22Rv1 (cell line): ENCODE measurements at regions not wholly inside any gene's neighbourhood (a gene's known extent, or its start where the extent isn't known, plus 50 kb on each side); places are given as distances from the start of the nearest gene placed in this dataset.

Experiments
- CTCF ChIP-seq: fragments of 450-650 bp; IDR thresholded peaks from 2 replicates; pipeline ENCODE4 v1.5.1; 2017; ENCODE audit warnings: mild to moderate bottlenecking
- ZFX ChIP-seq: fragments of 450-650 bp; IDR thresholded peaks from 2 replicates; pipeline ENCODE4 v1.6.1; 2017; ENCODE audit warnings: antibody characterized with exemption, borderline replicate concordance

- TF ChIP-seq CTCF (no peak), ZFX (no peak)
Measured at GRCh38 chr6:3981917-3982316, 97.0 kb downstream of the FAM217A start.
